HG03064 (cell line): ENCODE measurements at regions not wholly inside any gene's neighbourhood (a gene's known extent, or its start where the extent isn't known, plus 50 kb on each side); places are given as distances from the start of the nearest gene placed in this dataset.

Experiments
- ATAC-seq: cut with Tn5 transposase; IDR thresholded peaks from one replicate; pipeline ENCODE4 v1.9.1; 2021; ENCODE audit warnings: low read depth; ENCODE audit not compliant: unreplicated experiment

- ATAC-seq: no peak
Measured at GRCh38 chr5:126301056-126301455, 122.2 kb upstream of the GRAMD2B start.

DNA sequence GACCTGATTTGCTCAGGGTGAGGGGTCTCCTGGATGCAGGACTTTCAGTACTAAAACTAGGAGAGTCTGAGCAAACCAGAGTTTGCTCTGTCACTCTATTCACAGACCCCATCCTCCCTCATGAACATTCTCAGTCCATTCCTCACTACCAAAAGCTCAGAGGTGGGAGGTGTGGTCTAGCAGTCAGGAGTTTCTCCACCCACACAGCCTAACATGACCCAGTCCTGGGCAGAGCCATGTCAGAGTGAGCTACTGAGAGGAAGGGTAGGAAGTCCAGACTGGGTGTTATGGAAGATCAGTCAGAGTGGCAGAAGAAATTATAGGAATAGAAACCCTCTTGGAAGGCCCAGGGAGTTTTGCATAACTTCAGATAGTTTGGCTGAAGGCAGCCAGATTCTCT lies 113.3 kb upstream of the GRAMD2B start:
- no peak for ATAC-seq

GRCh38 chr5:126311766-126312165 lies 111.4 kb upstream of the GRAMD2B start:
- ATAC-seq: no peak

- no peak for ATAC-seq
Measured at GRCh38 chr5:126315341-126315740, 107.9 kb upstream of the GRAMD2B start.

GRCh38 chr5:126332326-126332725 lies 90.9 kb upstream of the GRAMD2B start:
- no peak for ATAC-seq

DNA sequence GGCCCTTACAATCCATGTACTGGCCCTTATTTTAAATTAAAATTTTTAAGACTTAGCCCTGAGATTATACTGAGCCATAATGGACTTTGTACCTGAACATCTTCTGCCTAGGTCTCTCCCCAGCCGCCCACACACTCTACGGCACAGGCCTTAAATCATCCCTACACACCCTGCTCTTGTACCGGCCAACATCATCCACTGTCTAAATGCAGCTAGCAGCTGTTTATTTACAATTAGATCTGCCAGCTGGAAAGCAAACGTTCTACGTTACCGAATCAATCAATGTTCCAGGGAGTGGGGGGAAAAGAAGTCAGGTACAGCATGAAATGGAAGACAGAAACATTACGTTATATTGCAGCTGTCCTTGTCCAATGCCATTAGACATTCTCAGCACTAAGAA lies 88.4 kb upstream of the GRAMD2B start:
- ATAC-seq: no peak

DNA sequence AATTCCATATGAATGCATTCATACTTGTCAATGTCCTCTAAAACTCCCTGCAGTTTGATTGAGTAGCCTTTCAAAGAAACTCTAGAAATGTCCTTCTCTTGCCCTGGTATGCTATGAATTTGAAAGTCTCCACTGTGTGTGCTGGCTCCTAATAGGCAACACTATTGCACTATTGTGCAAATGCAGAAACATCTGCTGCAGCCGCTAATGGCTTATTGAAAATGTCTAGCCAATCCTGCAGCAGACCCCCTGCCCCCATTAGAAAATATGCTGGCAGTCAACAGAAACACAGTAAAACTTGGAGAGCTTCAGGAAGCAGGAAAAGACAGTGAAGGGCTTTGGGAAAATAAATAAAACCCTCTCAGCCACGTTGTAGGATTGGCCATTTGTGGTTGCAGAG lies 87.3 kb upstream of the GRAMD2B start:
- ATAC-seq: no peak

- no peak for ATAC-seq
Measured at GRCh38 chr5:126338635-126339034, 84.6 kb upstream of the GRAMD2B start.

GRCh38 chr5:126339215-126339805 lies 83.9 kb upstream of the GRAMD2B start:
- ATAC-seq: no peak

GRCh38 chr5:126341906-126342630 lies 81.1 kb upstream of the GRAMD2B start:
- ATAC-seq: no peak

GRCh38 chr5:126348855-126349635 lies 74.2 kb upstream of the GRAMD2B start:
- no peak for ATAC-seq

- no peak for ATAC-seq
Measured at GRCh38 chr5:126351153-126351552, 72.1 kb upstream of the GRAMD2B start.

DNA sequence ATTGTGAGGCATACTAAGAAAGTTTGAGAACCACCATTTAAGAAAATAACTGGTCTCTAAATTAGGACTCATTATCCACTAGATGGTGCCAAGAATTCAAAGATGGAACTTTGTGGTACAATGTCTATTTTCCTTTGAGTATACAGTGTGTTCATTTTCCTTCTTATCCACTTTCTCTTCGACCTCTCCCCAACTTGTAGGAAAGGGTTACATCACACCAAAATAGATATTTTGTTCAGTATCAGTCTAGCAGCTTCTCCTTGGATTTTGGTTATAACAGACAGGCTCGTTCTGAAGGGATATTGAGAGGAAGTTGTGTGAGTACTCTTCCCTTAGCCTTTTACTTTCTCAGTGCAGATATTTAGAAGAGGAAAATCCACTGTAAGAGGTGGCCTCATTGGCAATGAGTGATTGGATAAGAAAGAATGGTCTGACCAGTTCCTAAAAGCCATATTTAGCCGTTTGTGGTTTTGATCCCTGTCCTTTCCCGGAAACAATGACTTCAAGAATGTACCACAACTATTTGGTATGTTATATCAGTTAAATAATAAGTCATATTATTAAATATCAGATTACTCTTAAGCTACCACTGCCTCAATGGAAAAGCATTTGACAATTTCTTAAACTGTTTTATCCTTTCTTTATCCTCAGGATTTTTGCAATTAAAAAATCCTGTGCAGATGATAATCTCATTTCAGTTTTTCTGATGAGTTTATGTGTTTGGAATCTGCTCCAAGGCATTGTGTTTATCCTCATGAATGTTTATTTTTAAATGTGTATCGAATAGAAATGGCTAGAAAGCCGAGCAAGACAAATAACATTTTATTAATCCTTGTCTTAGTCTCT lies 69.0 kb upstream of the GRAMD2B start:
- no peak for ATAC-seq

DNA sequence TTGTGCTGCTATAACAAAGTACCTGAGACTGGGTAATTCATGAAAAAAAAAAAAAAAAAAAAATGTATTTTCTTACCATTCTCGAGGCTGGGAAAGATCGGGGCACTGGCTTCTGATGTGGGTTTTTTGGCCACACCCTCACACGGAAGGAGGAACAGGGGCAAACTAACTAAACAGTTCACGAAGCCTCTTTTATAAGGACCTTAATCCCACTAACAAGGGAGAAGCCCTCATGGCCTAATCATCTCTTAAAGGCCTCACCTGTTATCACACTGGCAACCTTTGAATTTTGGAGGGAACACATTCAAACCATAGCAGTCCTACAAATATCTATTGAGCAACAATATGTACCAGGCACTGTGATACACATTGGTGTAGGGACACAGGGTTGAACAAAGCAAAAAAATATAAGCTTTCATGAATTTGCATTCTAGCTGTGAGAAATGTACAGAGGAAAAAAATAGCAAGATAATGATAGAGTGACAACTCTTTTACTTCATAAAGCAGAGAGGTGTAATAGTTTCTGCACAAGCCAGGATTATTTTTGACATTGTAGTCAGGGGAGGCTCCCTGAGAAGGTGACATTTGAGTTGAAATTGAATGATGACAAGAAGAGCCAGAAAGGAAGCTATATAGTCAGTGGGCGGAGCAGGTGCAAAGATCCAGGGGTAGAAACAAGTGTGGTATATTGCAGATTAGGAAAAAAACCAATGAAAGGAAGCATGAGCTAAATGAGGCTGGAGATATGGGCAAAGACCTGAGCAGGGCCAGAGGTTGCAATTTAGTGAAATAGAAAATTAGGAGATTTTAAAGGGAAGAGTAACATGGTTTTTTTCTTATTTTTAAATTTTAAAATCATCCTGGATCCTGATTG lies 68.1 kb upstream of the GRAMD2B start:
- no peak for ATAC-seq

GRCh38 chr5:126355940-126356339 lies 67.3 kb upstream of the GRAMD2B start:
- no peak for ATAC-seq

DNA sequence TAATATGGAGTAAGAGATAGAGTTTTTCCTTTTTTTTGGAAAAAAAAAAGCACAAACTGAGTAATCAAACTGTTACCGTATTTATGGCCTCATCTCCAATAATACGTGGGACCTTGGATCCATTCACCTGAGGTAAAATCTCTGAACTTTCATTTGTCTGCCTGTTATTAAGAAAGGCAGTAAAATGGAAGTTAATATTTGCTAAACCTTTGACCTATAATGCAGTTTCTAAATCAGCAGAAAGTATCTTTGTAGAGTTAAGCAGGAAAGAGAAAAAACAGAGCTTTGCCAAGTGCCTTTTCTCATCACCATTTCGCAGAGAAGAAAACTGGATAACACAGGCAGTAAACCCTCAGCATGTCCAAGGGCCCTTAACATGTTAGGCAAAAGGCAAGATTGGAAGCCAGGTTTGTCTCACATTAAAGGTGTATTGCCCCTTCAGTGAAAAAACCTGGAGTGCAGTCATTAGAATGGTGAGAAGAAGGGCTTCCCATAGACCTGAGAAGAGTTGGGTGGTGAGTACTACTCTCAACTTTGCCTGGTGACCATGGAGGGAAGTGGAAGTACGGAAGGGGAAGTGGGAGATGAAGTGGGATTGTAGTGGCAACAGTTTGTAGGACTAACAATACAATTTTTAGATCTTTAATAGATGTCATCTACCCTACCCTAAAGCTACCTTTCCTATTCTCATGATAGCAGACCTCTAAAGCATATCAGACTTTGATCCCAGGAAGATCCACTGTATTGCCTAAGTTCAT lies 65.4 kb upstream of the GRAMD2B start:
- ATAC-seq: peak; percentile 2

DNA sequence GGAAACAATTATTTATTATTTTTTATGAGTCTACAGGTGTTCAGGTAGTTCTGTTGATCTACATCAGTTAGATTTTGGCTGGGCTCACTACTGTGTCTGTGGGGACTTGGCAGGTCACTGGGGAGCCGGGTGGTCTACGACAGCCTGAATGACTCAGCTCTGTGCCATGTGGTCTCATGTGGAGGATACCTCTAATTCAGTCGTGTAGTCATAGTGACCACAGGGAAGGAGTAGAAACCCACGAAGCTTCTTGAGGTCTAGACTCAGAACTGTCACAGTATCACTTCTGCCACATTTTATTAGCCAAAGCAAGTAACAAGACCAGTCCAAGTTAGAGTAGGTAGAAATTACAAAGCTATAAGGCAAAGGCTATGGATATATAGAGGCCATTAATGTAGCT lies 64.7 kb upstream of the GRAMD2B start:
- ATAC-seq: peak; percentile 91

DNA sequence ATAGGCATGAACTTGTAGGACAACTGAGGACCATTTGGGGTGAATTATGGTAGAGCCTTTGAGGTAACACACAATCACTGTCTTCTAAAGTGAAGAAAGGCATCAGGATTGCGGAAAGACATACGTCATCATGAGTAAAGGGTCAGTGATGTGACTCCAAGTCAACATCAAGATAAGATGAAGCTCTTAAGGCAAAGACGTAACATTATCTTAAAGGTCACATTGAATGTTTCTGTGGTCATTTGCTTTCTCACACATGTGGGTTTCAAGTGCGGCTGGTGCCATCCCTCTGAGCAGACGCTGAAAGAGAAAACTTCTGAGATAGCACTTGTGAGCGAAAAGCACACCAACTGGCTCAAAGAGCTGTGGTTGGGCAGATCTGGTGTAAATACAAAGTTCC lies 63.3 kb upstream of the GRAMD2B start:
- ATAC-seq: no peak

GRCh38 chr5:126360467-126360866 lies 62.7 kb upstream of the GRAMD2B start:
- ATAC-seq: no peak
